ENCODE measurements at regions not wholly inside any gene's neighbourhood (a gene's known extent, or its start where the extent isn't known, plus 50 kb on each side); places are given as distances from the start of the nearest gene placed in this dataset.

DNA sequence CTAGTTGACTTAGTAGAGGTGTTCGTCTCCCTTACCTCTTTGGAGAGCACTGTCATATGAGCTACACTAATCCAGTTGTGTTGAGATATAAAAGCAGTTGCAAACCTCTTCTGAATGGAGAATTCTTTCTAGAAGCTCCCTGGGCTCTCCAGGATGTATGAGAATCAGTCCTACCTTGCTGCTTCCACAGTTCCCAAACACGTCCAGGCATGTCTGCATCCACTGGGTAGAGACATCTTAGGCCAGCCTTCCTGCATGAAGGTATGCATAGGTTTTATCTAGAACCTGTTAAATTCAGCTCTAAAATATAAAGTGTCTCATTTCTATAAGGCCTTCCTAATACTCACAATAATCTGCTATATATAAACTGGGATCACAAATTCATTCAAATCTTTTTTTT, 297.7 kb downstream of the CDC5L start:
- TF ChIP-seq POLR2AphosphoS5 (IDR thresholded peaks at IDR 0.05; ENCODE audit: insufficient read depth in 1 of 2, low read depth in 1 of 2) = no peak
- TF ChIP-seq, protein P1, sequence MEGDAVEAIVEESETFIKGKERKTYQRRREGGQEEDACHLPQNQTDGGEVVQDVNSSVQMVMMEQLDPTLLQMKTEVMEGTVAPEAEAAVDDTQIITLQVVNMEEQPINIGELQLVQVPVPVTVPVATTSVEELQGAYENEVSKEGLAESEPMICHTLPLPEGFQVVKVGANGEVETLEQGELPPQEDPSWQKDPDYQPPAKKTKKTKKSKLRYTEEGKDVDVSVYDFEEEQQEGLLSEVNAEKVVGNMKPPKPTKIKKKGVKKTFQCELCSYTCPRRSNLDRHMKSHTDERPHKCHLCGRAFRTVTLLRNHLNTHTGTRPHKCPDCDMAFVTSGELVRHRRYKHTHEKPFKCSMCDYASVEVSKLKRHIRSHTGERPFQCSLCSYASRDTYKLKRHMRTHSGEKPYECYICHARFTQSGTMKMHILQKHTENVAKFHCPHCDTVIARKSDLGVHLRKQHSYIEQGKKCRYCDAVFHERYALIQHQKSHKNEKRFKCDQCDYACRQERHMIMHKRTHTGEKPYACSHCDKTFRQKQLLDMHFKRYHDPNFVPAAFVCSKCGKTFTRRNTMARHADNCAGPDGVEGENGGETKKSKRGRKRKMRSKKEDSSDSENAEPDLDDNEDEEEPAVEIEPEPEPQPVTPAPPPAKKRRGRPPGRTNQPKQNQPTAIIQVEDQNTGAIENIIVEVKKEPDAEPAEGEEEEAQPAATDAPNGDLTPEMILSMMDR (IDR thresholded peaks at IDR 0.05) = no peak
- TF ChIP-seq POLR2A (IDR thresholded peaks at IDR 0.05) = no peak

Measured in vagina (tissue), 2 donors.